Activated CD8-positive, alpha-beta memory T cell treated with anti-CD3 and anti-CD28 coated beads, Interleukin-2, amount 50 U/mL, for 24 hours (primary cell): ENCODE measurements at regions not wholly inside any gene's neighbourhood (a gene's known extent, or its start where the extent isn't known, plus 50 kb on each side); places are given as distances from the start of the nearest gene placed in this dataset.

Experiments used
- DNase-seq: peaks from one replicate; pipeline ENCODE4 v3.0.0-alpha.2; 2020; ENCODE audit errors: extremely low read depth

- no peak for DNase-seq
Observed at GRCh38 chr3:102747611-102748010, 312.8 kb downstream of the ZPLD1 start.

DNA sequence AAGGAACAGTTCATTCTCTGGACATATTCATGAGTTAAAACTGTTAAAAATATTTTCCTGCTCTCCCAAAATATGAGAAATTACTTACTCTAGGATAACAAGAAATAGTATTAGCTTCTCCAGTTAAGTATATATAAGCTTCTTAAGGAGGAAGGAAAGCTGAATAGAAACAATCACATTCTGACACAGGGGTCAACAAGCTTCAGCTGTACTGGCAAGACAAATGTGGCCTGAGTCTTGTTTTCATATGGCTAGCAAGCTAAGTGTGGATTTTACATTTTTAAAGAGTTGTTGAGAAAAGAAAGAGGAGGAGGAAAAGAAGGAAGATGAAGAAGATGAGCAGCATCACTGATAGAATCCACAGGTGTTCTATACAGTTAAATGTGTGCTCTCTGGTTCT lies 313.8 kb downstream of the ZPLD1 start:
- no peak for DNase-seq

DNA sequence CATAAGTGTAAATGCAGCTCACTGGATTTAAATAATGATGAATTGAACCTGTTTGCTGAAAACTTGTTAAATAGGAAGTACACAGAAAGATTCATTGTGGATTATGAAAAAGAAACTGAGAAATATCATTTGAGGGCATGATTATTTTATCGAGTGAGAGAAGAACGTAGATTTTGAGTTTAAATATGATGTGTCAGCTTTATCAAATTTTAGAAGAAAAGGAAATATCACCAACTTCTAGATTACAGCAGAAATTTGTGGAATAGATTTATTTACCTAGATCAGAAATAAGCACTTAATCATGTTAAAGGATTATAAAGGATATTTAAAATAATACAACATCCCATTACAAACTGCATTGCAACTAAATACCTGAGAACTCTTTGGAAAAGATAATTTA lies 315.5 kb downstream of the ZPLD1 start:
- no peak for DNase-seq

- no peak for DNase-seq
Observed at GRCh38 chr3:102753901-102754300, 319.1 kb downstream of the ZPLD1 start.

DNA sequence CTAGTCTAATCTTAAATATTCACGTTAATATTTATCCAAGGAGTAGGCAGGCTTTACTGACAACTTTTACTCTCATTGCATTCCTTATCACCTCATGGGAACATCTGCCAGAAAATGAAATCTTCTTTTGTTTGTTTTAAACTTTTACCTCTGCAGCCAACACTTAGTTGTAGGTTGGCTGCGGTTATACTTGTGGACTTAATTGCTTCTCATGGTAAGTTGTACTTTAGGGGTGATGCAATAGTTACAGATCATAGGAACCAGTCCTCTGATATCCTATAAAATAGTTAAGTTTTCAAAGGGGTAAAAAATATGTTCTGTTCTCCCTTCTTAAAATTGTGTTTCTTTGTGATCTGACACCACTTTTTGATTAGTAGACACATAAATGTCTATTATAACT lies 321.9 kb downstream of the ZPLD1 start:
- no peak for DNase-seq

- no peak for DNase-seq
Observed at GRCh38 chr3:102757950-102758349, 323.1 kb downstream of the ZPLD1 start.

DNA sequence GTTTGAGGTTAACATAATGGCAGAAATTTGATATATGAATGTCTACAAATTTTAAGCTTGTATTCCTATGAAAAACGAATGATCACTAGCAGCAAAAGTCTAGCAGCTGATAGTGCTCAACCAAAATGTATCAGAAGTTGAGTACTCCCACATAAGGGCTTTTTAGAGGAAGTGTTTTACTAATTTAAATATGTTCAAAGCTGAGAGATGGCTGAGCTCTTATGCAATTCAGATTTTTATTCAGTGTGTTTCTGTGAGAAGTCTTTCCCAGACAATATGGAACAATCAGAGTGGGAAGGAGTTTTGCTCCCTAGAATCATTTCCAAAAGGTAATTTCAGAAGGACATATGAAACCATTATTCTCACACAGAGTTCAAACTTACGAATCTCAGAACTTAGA lies 327.0 kb downstream of the ZPLD1 start:
- DNase-seq = no peak

GRCh38 chr3:102790747-102791325 lies 356.0 kb downstream of the ZPLD1 start:
- DNase-seq = no peak

DNA sequence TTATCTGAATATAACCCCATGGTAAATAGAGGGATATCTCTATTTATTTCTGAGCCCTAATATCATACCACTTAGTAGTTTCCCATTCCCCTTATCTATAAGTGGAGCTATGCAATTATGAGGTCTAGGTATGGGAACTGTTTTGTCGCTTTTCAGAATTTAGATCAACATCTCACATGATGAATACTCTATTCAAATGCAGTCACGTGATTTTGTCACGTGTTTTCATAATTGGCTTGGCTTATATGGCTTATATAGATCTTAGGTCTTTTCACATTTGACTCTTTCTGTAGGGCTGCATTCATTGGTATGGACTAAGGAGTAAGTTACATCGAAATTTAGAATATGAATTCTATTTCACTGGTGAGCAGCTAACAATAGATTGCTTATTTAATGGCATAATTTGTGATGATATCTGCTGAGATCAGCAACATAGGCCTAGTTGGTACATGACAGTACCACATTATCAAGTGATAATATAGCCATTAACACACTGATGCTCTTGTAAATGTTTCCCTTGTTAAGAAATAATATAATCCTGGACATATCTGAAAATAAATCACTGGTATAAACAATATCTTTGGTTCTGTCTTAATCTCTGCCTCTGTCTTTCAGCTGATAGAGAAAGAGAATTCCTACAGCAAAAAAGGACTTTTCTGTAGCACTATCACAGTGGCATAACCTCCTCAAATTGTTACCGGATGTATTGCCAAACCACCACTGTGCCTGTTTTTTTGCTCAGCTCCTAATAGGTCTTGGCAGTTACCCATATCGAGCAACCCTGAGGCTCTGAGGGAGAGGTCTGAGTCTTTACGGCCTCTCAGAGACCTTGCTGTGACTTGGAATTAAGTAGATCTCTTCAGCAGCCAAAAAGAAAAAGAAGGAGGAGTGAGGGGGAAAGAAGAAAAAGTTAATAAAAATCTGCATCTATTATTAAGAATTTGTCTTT lies 357.1 kb downstream of the ZPLD1 start:
- DNase-seq = no peak

- no peak for DNase-seq
Observed at GRCh38 chr3:102796804-102797203, 362.0 kb downstream of the ZPLD1 start.

GRCh38 chr3:102802819-102803420 lies 368.1 kb downstream of the ZPLD1 start:
- no peak for DNase-seq

DNA sequence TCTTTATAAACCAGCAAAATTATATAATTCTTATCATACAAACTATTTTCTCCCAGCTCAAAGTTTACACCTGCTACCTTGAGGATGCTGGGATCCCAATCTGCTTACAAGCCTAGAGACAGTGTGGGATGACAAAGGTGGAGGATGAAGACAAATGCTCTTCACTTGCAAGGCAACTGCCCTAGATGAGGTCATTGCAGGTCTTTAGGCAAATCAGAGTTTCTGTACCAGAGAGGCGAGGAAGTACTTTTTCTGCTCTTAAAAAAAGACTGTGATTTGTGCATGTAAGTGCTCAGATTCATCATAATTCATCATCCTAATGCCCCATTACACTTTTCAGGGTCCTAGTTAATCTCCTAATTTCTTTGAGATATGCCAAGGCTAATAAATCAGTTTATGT lies 376.1 kb downstream of the ZPLD1 start:
- no peak for DNase-seq

GRCh38 chr3:102826636-102827035 lies 391.8 kb downstream of the ZPLD1 start:
- DNase-seq = no peak

GRCh38 chr3:102827386-102827785 lies 392.6 kb downstream of the ZPLD1 start:
- no peak for DNase-seq

GRCh38 chr3:102830415-102830814 lies 395.6 kb downstream of the ZPLD1 start:
- DNase-seq = no peak

DNA sequence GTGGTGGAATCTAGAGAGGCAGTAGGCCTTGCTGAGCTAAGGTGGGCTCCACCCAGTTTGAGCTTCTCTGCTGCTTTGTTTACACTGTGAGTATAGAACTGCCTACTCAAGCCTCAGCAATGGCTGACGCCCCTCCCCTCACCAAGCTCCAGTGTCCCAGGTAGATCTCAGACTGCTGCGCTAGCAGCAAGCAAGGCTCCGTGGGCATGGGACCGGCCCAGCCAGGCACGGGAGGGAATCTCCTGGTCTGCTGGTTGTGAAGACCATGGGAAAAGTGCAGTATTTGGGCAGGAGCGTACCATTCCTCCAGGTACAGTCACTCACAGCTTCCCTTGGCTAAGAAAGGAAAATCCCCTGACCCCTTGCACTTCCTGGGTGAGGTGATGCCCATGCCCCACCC lies 407.1 kb downstream of the ZPLD1 start:
- DNase-seq = no peak

- DNase-seq = no peak
Observed at GRCh38 chr3:102866845-102867244, 432.0 kb downstream of the ZPLD1 start.

DNA sequence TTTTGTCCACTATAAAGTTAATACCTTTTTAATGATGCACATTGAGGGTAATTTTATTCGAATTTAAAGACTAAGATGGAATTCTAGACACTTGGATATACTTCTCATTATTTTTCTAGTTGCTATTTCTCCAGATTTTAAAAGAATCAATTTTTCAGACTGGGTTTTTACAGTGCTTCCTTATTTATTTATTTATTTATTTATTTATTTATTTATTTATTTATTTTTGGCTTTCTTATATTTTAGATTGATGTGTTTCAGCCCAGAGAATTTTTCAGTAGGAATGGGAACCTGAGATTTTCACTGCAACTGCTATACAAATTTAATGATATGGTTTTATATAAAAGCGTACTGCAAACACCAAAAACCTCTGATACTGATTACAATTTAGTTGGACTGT lies 448.7 kb downstream of the ZPLD1 start:
- DNase-seq = no peak

GRCh38 chr3:102885289-102885688 lies 450.5 kb downstream of the ZPLD1 start:
- no peak for DNase-seq

DNA sequence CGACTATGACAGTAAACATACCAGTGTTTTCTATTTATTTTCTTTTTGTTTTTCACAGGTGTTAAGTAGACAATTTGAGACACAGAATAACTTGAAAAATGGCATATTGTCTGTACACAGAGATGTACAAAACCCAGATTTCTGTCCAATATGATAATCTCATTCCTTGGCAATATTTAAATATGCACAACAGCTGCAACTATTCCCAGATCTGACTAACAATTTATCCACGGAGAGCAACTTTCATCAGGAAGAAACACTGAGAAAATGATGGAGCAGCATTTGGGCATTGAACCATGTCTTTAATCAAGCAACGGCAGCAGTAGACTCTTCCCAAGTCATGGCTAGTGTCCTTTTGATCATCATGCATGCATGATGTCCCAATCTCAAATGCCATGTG lies 452.6 kb downstream of the ZPLD1 start:
- DNase-seq = no peak

DNA sequence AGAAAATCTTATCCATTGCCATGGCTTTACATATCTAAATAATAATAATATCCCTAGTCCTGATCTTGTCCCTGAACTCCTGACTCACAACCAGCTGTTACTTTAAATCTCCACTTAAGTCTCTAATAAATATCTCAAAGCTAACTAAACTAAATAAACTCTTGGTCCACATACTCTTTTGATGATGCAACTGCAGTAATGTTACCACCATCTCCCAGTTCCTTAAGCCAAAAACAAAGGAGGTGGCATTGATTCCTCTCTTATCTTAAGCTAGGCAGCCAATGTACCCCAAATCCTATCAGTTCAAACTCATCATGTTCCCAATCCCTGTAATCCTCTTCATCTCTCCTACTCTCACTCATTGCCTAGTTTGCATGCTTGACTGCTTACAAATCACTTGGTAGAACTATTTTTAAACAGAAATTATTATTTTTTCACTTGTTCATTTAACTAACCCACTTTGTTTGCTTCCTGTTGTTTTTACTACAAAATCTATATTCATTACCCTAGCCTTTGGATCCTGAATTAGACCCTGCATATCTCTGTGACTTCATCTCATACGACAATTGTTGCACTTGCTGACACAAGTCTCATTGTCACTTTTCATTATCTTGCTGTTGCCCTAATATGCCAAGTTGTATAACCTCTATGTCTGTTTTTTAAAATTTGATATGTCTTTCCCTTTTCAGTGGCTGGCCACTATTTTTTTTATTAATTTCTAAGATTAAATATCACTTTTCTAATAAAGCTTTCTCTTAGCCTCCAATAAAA lies 462.2 kb downstream of the ZPLD1 start:
- DNase-seq = no peak

- DNase-seq = no peak
Observed at GRCh38 chr3:102904629-102905028, 469.8 kb downstream of the ZPLD1 start.
